Endothelial cell of umbilical vein (primary cell): ENCODE measurements at regions not wholly inside any gene's neighbourhood (a gene's known extent, or its start where the extent isn't known, plus 50 kb on each side); places are given as distances from the start of the nearest gene placed in this dataset.

ENCODE experiments used
- CTCF ChIP-seq, 2 donors: IDR thresholded peaks; 1 replicate in 1 of 2; 2 replicates in 1 of 2; pipeline ENCODE4 v1.5.1; 2011; ENCODE audit warnings: low read length in 2 of 2, mild to moderate bottlenecking in 2 of 2, moderate library complexity in 2 of 2, control low read depth in 1 of 2, inconsistent platforms in 1 of 2, low read depth in 1 of 2; ENCODE audit not compliant: insufficient read depth in 1 of 2; ENCODE audit errors: extremely low read depth in 1 of 2
- EZH2 ChIP-seq: IDR thresholded peaks from 2 replicates; pipeline ENCODE4 v1.6.1; 2012; ENCODE audit warnings: borderline replicate concordance, low read depth, mild to moderate bottlenecking, moderate library complexity, low read length, inconsistent platforms; ENCODE audit not compliant: severe bottlenecking
- JUN ChIP-seq: IDR thresholded peaks from 2 replicates; pipeline ENCODE4 v1.6.1; 2011; ENCODE audit warnings: borderline replicate concordance, low read depth; ENCODE audit not compliant: insufficient read length, insufficient read depth
- MAX ChIP-seq: IDR thresholded peaks from 2 replicates; pipeline ENCODE4 v1.6.1; 2011; ENCODE audit not compliant: insufficient read depth, insufficient read length
- MYC ChIP-seq: IDR thresholded peaks from one replicate; pipeline ENCODE4 v1.6.1; 2011; ENCODE audit warnings: mild to moderate bottlenecking, low read depth, low read length
- POLR2A ChIP-seq: IDR thresholded peaks from 2 replicates; pipeline ENCODE4 v1.6.1; 2012; ENCODE audit warnings: low read depth, mild to moderate bottlenecking, control low read depth, low read length

- TF ChIP-seq CTCF (IDR thresholded peaks at IDR 0.05; ENCODE audit: extremely low read depth in 1 of 2, insufficient read depth in 1 of 2, low read depth in 1 of 2, low read length in 2 of 2) (no peak), MYC (no peak), POLR2A (no peak), EZH2 (no peak), MAX (no peak), JUN (no peak)
Observed at GRCh38 chr1:29406814-29407213, 170.5 kb downstream of the PTPRU start.
